GM13976 (cell line): ENCODE measurements at regions not wholly inside any gene's neighbourhood (a gene's known extent, or its start where the extent isn't known, plus 50 kb on each side); places are given as distances from the start of the nearest gene placed in this dataset.

Experiments used
- DNase-seq: peaks from one replicate; pipeline ENCODE4 v3.0.0; 2012; ENCODE audit warnings: low spot score
- CTCF ChIP-seq: IDR thresholded peaks from 2 replicates; pipeline ENCODE4 v1.5.1; 2012; ENCODE audit warnings: borderline replicate concordance, mild to moderate bottlenecking; ENCODE audit not compliant: insufficient read depth; ENCODE audit errors: extremely low read depth, missing control alignments, control extremely low read depth
- in situ Hi-C: fragments of 300-500 bp; cut with MboI; formaldehyde crosslinking; loops from one replicate; pipeline ENCODE4 v1.12.0; 2022; ENCODE audit warnings: low sequenced_read_pairs, mixed read lengths, inconsistent platforms; ENCODE audit not compliant: unreplicated experiment

GRCh38 chr6:163721922-163722692 is 307.6 kb downstream of the QKI start:
- in situ Hi-C loops: loop anchor here (10.0 kb wide), 1 partner anchor 233 kb away; no protein-coding TSS in a partner anchor
- TF ChIP-seq CTCF: no peak
- no peak for DNase-seq

- no peak for DNase-seq
- no peak for TF ChIP-seq CTCF
- in situ Hi-C loops: loop anchor here (10.0 kb wide), 1 partner anchor 233 kb away; no protein-coding TSS in a partner anchor
These were observed 306.9 kb downstream of the QKI start for GRCh38 chr6:163721435-163721834.

GRCh38 chr6:163720460-163721235 is 306.1 kb downstream of the QKI start:
- no peak for DNase-seq
- TF ChIP-seq CTCF: no peak

GRCh38 chr6:163720005-163720404 is 305.5 kb downstream of the QKI start:
- DNase-seq: no peak
- in situ Hi-C loops: loop anchor here (10.0 kb wide), 1 partner anchor 235 kb away; no protein-coding TSS in a partner anchor

More at GRCh38 chr6:163720460-163721235, 306.1 kb downstream of the QKI start:
- in situ Hi-C loops: loop anchor here (10.0 kb wide), 1 partner anchor 234 kb away; no protein-coding TSS in a partner anchor

GRCh38 chr6:163719028-163719742 is 304.7 kb downstream of the QKI start:
- in situ Hi-C loops: no loop called here
- TF ChIP-seq CTCF: no peak

More at GRCh38 chr6:163720005-163720404, 305.5 kb downstream of the QKI start:
- TF ChIP-seq CTCF: no peak

GRCh38 chr6:163718537-163718936 is 304.0 kb downstream of the QKI start:
- no peak for TF ChIP-seq CTCF
- no peak for DNase-seq
- in situ Hi-C loops: no loop called here

More at GRCh38 chr6:163719028-163719742, 304.7 kb downstream of the QKI start:
- no peak for DNase-seq
